RCC 7860 (cell line): ENCODE measurements at regions not wholly inside any gene's neighbourhood (a gene's known extent, or its start where the extent isn't known, plus 50 kb on each side); places are given as distances from the start of the nearest gene placed in this dataset.
A peak's percentile ranks its signal among the peaks of the same experiment; 100 is the strongest.

ENCODE experiments used
- DNase-seq: peaks from one replicate; pipeline ENCODE4 v3.0.0-alpha.2; 2015; ENCODE audit warnings: low spot score
- FAIRE-seq: peaks from 2 replicates; lab custom pipeline; 2012; peaks lifted over from hg19 to GRCh38; lab: Jason Lieb, UNC

DNA sequence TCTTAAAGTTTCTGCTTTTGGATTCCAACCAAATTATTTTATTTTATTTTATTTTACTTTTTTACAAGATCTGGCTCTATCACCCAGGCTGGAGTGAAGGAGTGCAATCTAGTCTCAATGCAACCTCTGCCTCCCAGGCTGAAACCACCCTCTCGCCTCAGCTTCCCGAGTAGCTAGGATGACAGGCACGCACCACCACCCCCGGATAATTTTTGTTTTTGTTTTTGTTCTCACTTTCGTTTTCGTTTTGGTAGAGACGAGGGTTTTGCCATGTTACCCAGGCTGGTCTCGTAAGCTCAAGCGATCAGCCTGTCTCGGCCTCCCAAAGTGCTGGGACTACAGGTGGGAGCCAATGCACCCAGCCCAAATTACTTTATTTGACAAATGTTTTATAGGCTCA lies 219.8 kb downstream of the ETS1 start:
- FAIRE-seq (no peak), DNase-seq (no peak)

DNA sequence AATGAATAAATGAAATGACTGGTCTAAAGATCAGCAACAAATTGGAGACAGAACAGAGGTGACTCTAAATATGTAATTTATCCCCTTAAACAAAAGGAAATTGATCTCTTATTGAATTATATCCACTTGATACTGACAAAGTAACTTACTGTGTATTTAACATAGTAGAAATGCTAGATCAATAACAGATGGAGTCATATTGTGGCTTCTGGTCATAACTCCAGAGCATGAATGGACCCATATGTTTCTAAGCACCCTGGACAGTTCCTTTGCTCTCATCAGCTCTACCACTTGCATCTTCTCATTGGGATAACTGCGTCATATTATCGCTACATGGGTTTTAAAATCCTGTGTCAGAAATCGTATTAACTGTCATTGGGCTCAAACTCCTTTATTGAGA lies 222.3 kb downstream of the ETS1 start:
- no peak for FAIRE-seq
- DNase-seq, result peak; percentile 24

DNA sequence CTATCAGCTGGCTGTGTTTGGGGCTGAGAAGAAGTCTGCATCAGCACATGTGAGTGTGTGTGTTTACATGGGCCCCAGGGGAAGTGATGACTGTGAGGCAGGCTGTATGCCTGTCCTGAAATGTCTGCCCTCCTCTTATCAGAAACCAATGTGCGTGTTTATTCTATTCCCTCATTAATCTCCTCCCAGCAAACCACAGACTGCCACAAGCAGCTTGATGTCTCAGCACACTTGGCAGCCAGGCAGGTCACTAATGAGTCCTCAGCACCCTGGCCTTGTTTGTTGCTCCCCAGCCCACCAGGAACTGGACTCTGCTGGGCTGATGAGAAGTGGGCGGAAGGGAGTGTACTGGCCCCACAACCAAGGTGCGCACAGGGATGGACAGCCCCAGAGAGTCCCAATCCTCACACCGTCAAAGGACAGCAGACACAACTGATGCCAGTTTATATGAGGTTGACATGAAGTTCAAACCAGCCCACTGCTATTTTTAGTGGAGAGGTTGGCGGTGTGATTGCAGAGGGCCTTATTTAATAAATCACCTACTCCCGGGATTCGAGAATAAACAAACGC lies 225.8 kb downstream of the ETS1 start:
- no peak for DNase-seq
- no peak for FAIRE-seq

DNA sequence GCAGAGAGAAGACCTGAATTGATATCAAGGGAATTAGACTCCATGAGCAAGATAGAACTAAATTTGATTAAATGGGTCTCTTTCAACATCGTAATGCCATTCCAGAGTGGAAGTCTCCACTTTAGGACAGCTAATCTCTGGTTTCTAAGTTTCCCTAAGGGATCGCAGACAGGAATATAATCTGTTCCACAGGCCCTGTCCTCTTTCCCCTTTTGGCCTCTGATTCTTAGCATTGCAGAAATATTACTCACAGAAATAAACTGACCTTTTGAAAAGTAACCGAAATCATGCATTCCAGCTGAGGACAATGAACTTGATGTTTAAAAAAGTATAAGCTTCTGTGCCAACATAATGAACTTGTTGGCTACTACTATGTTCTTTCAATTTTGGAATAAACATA lies 227.8 kb downstream of the ETS1 start:
- FAIRE-seq (no peak), DNase-seq (no peak)

DNA sequence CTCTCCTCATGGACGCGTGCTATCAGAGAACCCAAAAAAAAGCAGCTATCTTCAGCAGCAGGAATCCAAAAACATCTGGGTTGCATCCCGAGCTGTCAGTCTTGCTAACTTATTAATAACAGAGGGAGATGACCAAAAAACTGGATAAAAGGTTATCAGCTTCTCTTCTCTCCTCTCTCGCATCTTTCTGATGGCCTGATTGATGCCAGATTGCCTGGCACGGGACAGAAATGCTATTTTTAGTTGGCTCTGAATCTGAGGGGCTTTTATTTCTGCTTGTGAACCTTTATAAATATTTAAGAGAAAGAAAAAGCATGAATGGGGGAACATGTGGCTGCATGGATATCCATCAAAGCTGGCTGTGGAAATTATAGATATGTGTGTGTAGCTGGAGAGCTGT lies 230.3 kb downstream of the ETS1 start:
- FAIRE-seq (no peak), DNase-seq (no peak)

DNA sequence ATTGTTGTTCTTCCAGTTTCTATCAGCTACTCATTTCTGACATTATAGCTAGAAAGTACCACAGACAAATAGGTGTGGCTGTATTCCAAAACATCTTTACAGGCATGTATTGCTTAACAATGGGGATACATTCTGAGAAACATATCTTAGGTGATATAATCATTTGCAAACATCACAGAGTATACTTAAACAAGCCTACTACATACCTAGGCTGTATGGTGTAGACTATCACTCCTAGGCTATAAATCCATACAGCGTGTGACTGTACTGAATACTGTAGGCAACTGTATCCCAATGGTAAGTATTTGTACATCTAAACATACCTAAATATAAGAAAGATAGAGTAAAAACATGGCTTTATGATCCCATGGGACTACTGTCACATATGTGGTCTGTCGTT lies 231.8 kb downstream of the ETS1 start:
- DNase-seq, result no peak
- FAIRE-seq, result no peak

DNA sequence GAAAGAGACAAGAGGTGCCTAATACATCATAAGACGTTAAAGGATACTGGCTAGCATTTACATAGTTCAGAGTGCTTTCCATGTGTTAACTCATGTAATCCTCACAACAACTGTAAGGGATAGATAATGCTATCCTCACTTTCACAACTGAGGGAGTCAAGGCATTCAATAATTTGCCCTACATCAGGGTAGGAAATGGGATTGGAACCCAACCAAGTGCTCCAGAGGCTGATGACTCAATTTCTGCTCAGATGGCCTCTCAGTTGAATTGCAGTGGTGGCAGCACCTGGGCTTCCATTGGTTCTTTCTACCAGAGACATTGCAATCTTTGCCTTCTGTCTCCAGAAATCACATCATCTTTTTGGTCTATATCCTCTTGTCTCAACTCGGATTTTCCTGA lies 232.9 kb downstream of the ETS1 start:
- DNase-seq, result no peak
- no peak for FAIRE-seq

DNA sequence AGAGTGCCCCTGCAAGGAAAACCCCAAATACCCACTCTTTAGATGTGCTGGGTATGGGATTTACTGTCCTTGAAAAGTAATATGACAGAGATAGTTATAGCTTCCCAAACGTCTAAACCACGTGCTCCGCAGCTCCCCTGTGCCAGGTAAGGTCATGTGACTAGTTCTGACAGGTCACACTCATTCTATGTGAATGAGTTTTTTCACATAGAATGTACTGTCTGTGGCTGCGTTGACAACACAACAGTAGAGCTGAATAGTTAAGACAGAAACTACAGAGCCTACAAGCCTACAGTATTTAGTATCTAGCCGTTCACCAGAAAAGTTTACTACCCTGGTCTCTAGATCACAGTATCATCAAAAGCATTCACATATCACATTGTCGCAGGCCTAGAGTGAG lies 236.2 kb downstream of the ETS1 start:
- DNase-seq (no peak), FAIRE-seq (no peak)

DNA sequence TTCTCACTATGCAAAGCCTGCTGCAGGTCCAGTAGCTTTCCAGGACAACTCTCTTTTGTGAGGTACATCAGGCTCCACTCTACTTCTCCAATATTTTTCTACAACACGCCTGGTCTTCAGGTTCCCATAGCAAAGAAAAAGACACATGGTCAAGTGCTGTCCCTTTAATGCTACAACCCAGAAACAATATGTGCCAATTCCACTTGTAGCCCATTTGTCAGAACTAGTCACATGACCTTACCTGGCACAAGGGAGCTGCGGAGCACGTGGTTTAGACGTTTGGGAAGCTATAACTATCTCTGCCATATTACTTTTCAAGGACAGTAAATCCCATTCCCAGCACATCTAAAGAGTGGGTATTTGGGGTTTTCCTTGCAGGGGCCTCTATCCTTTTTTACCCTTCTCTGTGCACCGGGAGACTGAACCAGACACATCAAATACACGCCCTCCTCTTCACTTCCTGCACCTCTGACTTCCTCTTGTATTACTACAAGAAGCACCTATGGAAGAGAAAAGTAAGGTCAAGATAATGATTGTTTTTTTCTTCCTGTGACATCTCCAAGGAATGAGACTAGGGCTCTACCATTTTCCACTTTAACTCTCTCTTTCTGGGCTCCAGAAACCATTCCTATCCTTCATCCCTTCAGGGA lies 237.6 kb downstream of the ETS1 start:
- FAIRE-seq, result no peak

DNA sequence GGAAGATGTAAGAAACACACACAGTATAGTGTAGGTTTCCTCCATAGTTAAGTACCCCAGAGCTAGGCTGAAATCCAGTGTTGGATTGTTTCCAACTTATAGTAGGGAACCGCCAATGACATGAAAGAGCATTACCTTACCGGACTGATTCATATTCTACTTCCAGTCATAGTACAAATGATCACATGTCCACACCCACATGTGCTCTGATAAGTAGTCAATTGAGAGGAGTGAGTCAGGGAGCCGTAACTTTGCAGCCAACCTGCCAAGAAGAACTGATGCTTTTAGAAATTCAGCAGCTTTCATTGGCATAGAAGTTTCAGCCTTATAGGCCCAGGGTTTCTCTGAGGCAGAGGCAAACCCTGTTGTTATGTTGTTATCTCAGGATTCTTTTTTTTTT lies 240.6 kb downstream of the ETS1 start:
- DNase-seq (no peak), FAIRE-seq (no peak)

More for the DNA sequence above, 237.6 kb downstream of the ETS1 start:
- DNase-seq, result no peak

DNA sequence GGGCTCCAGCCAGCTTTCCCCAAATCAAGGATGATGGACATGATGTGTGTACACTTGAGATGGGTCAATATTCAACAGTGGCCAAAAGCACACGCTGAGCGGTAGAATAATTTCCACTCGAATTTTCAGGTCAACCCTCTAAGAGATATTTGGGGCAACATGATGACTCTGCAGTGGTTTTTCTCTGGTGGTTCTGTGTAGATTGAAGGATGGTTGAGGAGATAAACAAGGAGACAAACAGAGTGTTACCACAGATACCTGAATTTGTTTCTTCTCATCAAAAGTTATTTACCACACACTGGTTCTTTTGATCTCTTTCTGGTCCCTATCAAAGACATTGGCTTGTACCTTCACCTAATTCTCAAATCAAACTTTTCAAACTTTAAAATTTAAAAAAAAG lies 242.0 kb downstream of the ETS1 start:
- no peak for FAIRE-seq
- no peak for DNase-seq

DNA sequence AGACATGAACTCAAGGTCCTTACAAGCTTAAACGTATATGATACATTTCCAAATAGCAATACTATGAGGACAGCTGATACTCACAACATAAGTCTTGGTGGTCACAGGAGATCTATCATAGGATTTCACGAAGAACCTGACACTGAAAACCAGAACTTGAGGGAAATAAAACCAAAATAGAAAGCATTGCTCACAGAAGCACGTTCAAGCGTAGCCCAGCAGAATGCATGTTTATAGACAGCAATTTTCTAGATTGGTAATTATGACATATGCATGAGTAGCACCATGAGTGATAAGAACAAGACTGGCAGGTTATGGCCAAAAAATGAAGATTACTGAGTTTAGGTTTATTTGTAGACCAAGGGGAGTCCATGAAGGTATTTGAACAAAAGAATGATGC lies 243.5 kb downstream of the ETS1 start:
- FAIRE-seq (no peak), DNase-seq (no peak)

DNA sequence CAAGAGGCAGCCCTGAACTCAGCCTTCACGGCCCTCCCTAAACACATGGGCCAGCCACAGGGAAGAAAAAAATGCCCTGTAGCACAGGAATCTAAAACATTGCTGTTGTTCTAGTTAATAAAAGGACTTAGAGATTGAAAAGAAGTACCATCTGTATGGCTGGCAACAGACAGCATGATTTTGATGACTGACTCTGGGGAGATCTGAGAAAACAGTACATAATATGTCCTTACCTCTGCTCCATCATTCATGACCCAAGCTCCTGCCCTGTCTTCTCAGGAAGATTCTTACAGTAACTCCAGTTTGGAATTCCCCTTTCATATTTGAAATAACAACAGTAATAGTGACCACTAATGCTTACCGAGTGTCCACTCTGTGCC lies 244.2 kb downstream of the ETS1 start:
- no peak for DNase-seq
- FAIRE-seq, result no peak

DNA sequence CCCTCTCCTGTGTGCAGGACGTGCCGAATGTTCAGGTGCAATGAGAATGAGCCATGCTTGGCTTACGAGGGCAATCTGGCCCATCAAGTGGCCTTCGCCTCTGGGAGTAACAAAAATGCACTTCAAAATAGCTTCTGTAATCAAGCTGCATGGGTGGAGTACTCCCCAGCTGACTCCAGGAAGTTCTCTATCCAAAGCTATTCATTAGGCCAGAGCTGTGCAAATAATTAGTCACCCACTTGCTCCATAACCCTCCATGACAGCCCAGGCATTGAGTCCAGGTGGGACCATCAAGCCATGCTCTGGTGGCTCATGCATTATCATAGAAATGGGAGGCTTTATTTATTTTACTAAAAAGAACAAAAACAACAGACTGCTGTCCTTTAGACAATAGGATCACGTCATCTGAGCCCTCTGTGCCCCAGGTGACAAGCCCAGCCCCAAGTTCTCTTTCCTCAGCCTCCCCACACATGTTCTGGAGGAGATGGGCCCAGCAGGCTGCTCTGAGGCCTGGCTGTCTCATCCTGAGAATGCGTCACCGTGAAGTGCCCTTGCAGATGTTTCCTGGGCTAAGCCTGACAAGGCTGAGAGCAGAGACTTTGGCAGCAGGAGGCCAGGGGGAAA lies 244.7 kb downstream of the ETS1 start:
- DNase-seq (peak; percentile 5), FAIRE-seq (no peak)

DNA sequence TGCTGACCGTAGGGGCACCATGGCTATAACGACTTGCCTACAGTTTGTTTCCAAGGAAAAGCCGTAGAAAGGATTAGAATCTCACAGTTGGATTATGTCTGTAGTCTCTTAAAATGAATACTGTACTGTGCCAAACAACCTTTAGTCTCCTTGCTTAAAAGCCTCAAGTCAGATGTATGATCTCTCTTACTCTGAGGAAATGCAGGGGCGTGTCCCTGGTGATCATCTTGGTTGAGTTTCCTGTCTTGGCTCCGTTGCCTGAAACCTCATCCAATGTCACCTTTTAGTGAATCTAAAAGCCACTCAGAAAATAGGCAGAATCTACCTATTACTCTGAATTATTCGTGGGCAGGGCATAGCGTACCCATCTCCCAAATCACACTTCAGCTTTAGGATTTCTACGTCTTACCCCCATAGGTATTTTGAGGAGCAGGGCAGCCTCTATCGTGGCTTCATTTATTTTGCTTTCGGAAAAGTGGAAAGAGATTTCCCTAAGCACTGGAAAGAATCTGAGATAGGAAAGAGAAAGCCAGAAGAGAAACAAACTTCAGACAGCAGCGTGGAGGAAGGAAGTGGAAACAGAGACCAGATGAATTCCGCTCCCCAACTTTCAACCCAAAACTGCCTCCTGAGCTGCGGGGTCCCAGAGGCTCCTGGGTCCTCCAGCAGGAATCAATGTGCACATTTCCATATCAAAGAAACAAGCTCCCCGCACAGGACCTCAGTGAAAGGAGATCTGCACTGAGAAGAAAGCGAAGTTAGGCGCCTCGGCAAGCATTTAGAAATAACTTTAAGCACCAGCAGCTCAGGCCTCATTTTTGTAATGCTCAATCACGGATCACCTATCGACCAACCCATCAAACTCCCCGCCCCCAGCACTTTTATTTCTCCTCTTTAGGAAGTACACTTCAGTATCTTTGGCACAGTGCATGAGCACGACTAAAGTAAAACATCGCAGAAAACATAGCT lies 245.8 kb downstream of the ETS1 start:
- DNase-seq (no peak), FAIRE-seq (no peak)

DNA sequence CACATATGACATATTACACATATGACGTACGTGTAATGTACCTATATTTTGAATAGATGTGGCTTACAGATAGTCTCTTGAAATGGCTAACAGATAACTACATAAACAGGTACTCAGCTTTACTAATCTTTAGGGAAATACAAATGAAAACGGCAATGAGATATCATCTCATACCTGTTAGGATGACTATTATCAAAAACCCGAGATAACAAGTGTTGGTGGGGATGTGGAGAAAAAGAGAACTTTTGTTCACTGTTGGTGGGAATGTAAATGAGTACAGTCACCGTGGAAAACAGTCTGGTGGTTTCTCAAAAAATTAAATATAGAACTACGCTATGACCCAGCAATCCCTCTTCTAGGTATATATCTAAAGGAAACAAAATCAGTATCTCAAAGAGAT lies 247.6 kb downstream of the ETS1 start:
- FAIRE-seq (no peak), DNase-seq (no peak)

DNA sequence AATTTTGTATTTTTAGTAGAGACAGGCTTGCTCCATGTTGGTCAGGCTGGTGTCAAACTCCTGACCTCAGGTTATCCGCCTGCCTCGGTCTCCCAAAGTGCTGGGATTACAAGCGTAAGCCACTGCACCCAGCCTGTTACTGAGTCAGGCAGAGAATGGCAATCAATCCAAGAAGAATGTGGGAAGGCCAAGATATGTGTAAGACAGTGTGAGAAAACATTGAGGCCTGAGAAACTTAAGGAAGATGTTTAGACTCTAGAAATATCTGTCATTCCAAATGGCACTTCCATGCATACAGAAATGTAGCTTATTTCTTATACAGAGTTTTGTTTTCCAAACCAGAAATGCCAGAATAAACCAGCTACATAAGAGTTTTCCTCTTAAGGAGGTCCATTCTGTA lies 248.5 kb downstream of the ETS1 start:
- no peak for FAIRE-seq
- no peak for DNase-seq

DNA sequence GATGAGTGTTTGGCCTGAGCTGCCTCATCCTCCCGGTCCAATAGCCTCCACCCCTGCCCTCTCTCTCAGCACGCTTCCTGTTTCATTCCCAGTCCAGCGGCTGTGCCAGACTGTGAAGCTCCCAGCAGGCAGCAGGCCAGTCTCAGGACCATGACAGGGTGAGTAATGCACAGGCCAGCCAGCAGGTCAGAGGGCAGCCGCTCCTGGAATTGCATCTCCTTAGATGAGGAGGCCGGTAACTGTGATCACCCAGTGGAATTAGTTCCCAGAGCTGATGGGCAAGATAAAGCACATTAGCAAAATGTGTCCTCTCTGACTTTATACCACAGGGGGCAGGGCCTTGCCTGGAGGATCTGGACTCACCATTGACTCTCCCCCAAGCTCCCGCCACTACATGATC lies 251.2 kb downstream of the ETS1 start:
- FAIRE-seq (peak; percentile 91), DNase-seq (peak; percentile 87)

DNA sequence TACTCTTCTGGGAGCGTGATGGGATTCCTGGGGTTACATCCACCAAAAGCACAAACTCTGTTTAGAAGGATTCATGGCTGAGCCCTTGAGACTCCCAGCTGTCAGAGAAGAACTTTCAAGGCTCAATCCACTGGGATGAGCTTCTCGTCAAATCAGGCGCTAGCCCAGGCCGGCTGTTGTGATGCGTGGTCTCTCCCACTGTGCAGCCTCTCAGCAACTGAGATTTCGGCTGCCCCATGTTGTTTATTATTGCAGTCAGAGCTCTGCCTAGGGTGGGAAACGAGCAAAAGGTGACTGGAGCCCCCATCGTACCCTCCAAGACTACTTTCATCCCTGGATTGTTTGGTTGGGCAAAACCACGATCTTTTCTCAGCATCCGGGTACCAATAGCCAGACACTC lies 251.6 kb downstream of the ETS1 start:
- FAIRE-seq, result no peak
- DNase-seq, result no peak

DNA sequence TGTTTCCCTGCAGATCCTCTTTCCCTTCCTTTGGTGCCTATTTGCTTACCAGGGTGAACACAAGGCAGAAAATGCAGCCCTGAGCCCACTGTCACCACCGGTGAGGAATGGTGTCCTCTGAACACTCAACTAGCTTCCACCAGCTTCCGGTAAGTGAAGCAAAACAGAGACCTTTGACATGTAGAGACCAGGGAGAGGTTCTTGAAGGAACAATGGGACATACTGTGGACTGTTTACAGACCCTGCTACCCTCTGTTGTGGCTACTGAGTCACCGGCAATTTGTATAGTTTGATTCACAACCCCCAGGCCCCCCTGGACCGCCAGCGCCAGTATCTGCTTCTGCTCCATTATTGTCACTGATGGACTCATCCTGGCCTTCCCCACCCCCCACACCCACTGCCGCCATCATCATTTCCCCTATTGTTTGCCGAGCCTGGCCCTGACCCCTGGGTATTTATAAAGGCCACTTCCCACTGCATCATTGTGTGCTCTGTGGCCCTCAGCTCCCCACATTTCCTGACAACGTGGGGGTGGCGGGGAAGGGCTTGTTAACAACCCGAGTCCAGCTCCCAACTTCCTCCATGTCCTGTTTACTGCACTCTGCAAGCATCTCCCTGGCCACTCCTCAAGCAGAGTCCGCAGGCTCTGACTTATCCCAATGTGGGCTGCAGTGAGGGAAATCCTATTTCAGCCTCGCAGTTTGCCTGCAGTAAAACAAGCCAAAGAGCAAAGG lies 252.9 kb downstream of the ETS1 start:
- DNase-seq (no peak), FAIRE-seq (no peak)

DNA sequence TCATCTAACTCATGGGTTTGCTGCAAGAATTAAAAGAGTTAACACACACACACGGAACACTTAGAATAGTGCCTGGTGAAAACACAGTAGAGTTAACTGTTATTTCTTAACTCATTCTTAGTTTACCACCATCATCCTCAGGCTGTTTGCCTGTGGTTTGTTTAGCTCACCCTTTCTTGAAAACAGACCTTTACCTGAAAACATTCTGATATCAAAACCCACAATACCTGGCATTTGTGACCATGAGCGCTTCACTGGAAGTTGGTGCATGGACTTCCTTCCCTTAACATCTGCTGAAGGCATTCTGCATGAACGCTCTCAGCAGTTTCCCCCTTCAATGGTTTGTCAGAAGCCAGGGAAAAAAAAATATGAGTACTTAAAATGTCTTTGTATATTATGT lies 256.0 kb downstream of the ETS1 start:
- FAIRE-seq, result no peak
- DNase-seq, result no peak
